ENCODE measurements at regions not wholly inside any gene's neighbourhood (a gene's known extent, or its start where the extent isn't known, plus 50 kb on each side); places are given as distances from the start of the nearest gene placed in this dataset.

GRCh38 chr10:3666525-3667302 lies 118.3 kb downstream of the KLF6 start:
- TF ChIP-seq POLR2A (IDR thresholded peaks at IDR 0.05) = no peak
- TF ChIP-seq CTCF (IDR thresholded peaks at IDR 0.05) = no peak
- WGBS (ENCODE audit: insufficient coverage, low coverage, low lambda C conversion rate, missing lambda C conversion rate) = 43% methylated on average over 8 of the region's 14 CpGs
- Histone ChIP-seq H3K9me3 (no peaks in the 10 kb centered on the region), H3K36me3 (no peaks in the 10 kb centered on the region), H3K27me3 (no peaks in the 10 kb centered on the region), H3K4me3 (no peak overlapping the region), H3K27ac (no peak overlapping the region), H3K4me1 (no peaks in the 10 kb centered on the region)
- intact Hi-C loops (cut with DNase I) = no loop called here
- no peak for ATAC-seq
- DNase-seq = no peak

DNA sequence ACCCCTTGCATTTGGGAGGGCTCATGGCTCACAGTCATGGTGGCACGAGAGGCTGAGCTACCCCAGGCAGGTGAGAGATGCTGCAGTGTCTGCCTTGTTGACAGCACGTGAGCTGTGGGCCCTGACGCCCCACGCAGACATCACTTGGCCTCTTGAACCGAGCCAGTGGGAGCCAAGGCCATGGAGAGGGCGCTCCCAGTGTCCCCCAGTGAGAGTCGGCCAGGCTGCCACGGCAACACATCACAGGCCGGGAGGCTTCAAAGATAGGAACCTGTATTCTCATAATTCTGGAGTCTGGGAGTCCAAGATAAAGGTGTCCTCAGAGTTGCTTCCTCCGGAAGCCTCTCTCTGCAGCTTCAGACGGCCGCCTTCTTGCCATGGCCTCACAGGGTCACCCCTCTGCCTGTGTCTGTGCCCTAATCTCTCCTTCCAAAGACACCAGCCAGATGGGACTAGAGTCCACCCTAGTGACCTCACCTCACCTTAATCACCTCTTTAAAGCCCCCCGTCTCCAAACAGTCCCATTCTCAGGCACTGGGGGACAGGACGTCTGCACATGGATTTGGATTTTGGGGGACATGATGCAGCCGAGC lies 119.6 kb downstream of the KLF6 start:
- TF ChIP-seq POLR2A (IDR thresholded peaks at IDR 0.05) (no peak), CTCF (IDR thresholded peaks at IDR 0.05) (no peak)
- Histone ChIP-seq H3K36me3 (no peaks in the 10 kb centered on the region), H3K9me3 (no peaks in the 10 kb centered on the region), H3K4me3 (no peak overlapping the region), H3K27ac (no peak overlapping the region), H3K4me1 (no peaks in the 10 kb centered on the region), H3K27me3 (no peaks in the 10 kb centered on the region)
- ATAC-seq (no peak), DNase-seq (no peak)
- intact Hi-C loops (cut with DNase I) = no loop called here
- 69% methylated on average over 10 of the region's 15 CpGs for WGBS (ENCODE audit: insufficient coverage, low coverage, low lambda C conversion rate, missing lambda C conversion rate)

DNA sequence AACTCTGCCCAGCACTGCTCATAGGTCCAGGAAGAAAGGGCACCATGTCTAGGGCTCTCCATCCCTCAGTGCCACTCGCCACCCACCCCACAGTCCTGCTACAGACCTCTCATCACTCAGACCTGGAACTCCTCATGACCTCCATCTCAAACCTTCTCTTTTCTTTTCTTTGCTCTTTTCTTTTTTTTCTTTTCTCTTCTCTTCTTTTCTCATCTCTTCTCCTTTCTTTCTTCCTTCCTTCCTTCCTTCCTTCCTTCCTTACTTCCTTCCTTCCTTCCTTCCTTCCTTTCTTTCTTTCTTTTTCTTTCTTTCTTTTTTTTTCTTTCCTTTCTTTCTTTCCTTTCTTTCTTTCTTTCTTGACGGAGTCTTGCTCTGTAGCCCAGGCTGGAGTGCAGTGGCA lies 122.2 kb downstream of the KLF6 start:
- no peak for TF ChIP-seq CTCF (IDR thresholded peaks at IDR 0.05)
- no peak for TF ChIP-seq POLR2A (IDR thresholded peaks at IDR 0.05)
- H3K9me3 ChIP-seq = no peaks in the 10 kb centered on the region
- H3K27me3 ChIP-seq = no peaks in the 10 kb centered on the region
- ATAC-seq (no peak), DNase-seq (no peak)
- H3K4me3 ChIP-seq = no peak overlapping the region
- H3K36me3 ChIP-seq = no peaks in the 10 kb centered on the region
- no peak overlapping the region for H3K27ac ChIP-seq
- intact Hi-C loops (cut with DNase I) = no loop called here
- no peaks in the 10 kb centered on the region for H3K4me1 ChIP-seq
- WGBS (ENCODE audit: insufficient coverage, low coverage, low lambda C conversion rate, missing lambda C conversion rate) = 92% methylated on average over 2 of the region's 2 CpGs

DNA sequence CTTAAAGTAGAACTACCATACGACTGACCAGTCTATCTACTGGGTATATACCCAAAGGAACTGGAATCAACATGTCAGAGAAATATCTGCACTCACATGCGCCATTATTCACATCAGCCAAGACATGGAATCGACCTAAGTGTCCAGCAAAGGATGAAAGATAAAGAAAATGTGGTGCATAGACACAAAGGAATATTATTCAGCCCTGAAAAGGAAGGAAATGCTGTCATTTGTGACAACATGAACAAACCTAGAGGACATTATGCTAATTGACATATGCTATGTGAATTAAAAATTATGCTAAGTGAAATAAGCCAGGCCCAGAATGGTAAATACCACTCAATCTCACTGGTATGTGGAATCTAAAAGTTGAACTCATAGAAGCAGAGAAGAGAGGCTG lies 123.7 kb downstream of the KLF6 start:
- ATAC-seq = no peak
- intact Hi-C loops (cut with DNase I) = no loop called here

More for the DNA sequence above, 123.7 kb downstream of the KLF6 start:
- Histone ChIP-seq H3K27me3 (no peaks in the 10 kb centered on the region), H3K4me1 (no peaks in the 10 kb centered on the region), H3K36me3 (no peaks in the 10 kb centered on the region), H3K27ac (no peak overlapping the region), H3K9me3 (no peaks in the 10 kb centered on the region), H3K4me3 (no peak overlapping the region)
- no peak for DNase-seq
- no peak for TF ChIP-seq POLR2A (IDR thresholded peaks at IDR 0.05)
- TF ChIP-seq CTCF (IDR thresholded peaks at IDR 0.05) = no peak
- WGBS (ENCODE audit: insufficient coverage, low coverage, low lambda C conversion rate, missing lambda C conversion rate) = 83% methylated on average over 3 of the region's 3 CpGs

Measured in right lobe of liver (tissue), 6 donors.